Heart left ventricle (tissue), 16 donors: ENCODE measurements at regions not wholly inside any gene's neighbourhood (a gene's known extent, or its start where the extent isn't known, plus 50 kb on each side); places are given as distances from the start of the nearest gene placed in this dataset.

Source experiments
- ATAC-seq, 4 donors: fragments of 200-7000 bp; cut with Tn5 transposase; one replicate each; pipeline ENCODE4 v1.9.1; 2020 to 2022; ENCODE audit warnings: moderate library complexity in 4 of 4, mild to moderate bottlenecking in 3 of 4, moderate number of reproducible peaks in 1 of 4
- DNase-seq, 5 donors: peaks; one replicate each; pipeline ENCODE4 v3.0.0-alpha.2; 2020
- H3K27ac ChIP-seq, 12 donors: fragments of 200-600 bp; sonication (generic) in 4 of 12; one replicate each; pipeline versions ENCODE4 v1.5.0 to v1.8.0; 2016 to 2022; ENCODE audit warnings: mild to moderate bottlenecking in 2 of 12
- H3K27me3 ChIP-seq, 9 donors: fragments of 200-600 bp; sonication (generic) in 2 of 9; one replicate each; pipeline versions ENCODE4 v1.5.1 to v1.8.0; 2016 to 2022; ENCODE audit warnings: mild to moderate bottlenecking in 3 of 9
- H3K36me3 ChIP-seq, 9 donors: fragments of 200-600 bp; sonication (generic) in 2 of 9; one replicate each; pipeline versions ENCODE4 v1.5.0 to v1.8.0; 2018 to 2022; ENCODE audit warnings: mild to moderate bottlenecking in 2 of 9
- H3K4me1 ChIP-seq, 12 donors: fragments of 200-600 bp; sonication (generic) in 4 of 12; one replicate each; pipeline versions ENCODE4 v1.5.0 to v1.8.0; 2016 to 2022; ENCODE audit warnings: mild to moderate bottlenecking in 3 of 12
- H3K4me3 ChIP-seq, 12 donors: fragments of 200-600 bp; sonication (generic) in 4 of 12; one replicate each; pipeline versions ENCODE4 v1.5.0 to v1.8.0; 2017 to 2022; ENCODE audit warnings: mild to moderate bottlenecking in 9 of 12, moderate library complexity in 4 of 12
- H3K9me3 ChIP-seq, 12 donors: fragments of 200-600 bp; sonication (generic) in 4 of 12; one replicate each; pipeline versions ENCODE4 v1.5.0 to v1.8.0; 2016 to 2022; ENCODE audit warnings: mild to moderate bottlenecking in 1 of 12
- CTCF ChIP-seq, 12 donors: fragments of 200-600 bp; sonication (generic) in 4 of 12; IDR thresholded peaks; one replicate each; pipeline versions ENCODE4 v1.5.0 to v1.8.0; 2018 to 2022; ENCODE audit warnings: antibody characterized with exemption in 12 of 12, mild to moderate bottlenecking in 5 of 12
- POLR2A ChIP-seq, 2 donors: fragments of 450-650 bp; IDR thresholded peaks; one replicate each; pipeline ENCODE4 v1.6.1; 2017; ENCODE audit warnings: antibody characterized with exemption in 2 of 2, mild to moderate bottlenecking in 2 of 2, moderate library complexity in 2 of 2
- WGBS, 4 donors: extraction: QIAGEN DNeasy Blood & Tissue Kit in 2 of 4; methylation state at CpG; one replicate each; pipeline versions ENCODE4 v1.1.5 to v1.1.7; 2013 to 2018; 5-methylcytosine and 5-hydroxymethylcytosine counted together
- intact Hi-C, 10 donors: fragments of 100-400 bp; cut with DNase I; formaldehyde crosslinking; loops; one replicate each; pipeline versions ENCODE4 v1.11.1 to v1.14.2; 2022
- donor health status: ischemic (EF 13 %, LVEDD 7.1; RV severe dilation, severe dysfunction).
- donor health status: healthy with polysubstance abuse.
- donor health status: DM: no; HTN: yes; CAD: no.
- donor health status: DM: no; HTN: no; CAD: no.
- donor health status: ischemic (EF 25% LVEDD 6.9; RV normal size, moderate dysfunction).
- donor health status: ischemic (EF 25% LVEDD 5.7; RV mildly dilated, moderate dysfunction).
- donor health status: healthy.
- donor health status: DM: yes; HTN: yes; CAD: no.
- donor health status: ischemic (EF 35%, LVEDD 5.7; RV mildly dilated, moderate dysfunction).
- donor health status: nonischemic (EF 11% LVEDD 7.7; RV severe dilation, severe dysfunction).
- donor health status: DM: yes; HTN: yes; CAD: no.
- donor health status: PGD.
- donor health status: ischemic (EF 29% LVEDD 5.4; RV normal size, mild dysfunction).
- donor health status: nonischemic (EF 23%, LVEDD 6.1; RV moderate dilation, normal function).

- Histone ChIP-seq H3K27ac (no peak overlapping the region), H3K9me3 (peaks cover 0 to 12% (median 2%) of the 10 kb centered on the region in 12 donors), H3K4me3 (no peak overlapping the region), H3K36me3 (no peaks in the 10 kb centered on the region), H3K4me1 (peaks cover 0 to 5% (median 0%) of the 10 kb centered on the region in 12 donors), H3K27me3 (peaks cover 0 to 38% (median 0%) of the 10 kb centered on the region in 9 donors)
- intact Hi-C loops: no loop called here
- ATAC-seq (no peak), DNase-seq (no peak)
- no peak for TF ChIP-seq POLR2A (IDR thresholded peaks at IDR 0.05)
- TF ChIP-seq CTCF (IDR thresholded peaks at IDR 0.05): no peak
Measured at GRCh38 chr2:217195016-217195415, 335.2 kb upstream of the TNP1 start.

- H3K36me3 ChIP-seq: no peaks in the 10 kb centered on the region
- no peak overlapping the region for H3K27ac ChIP-seq
- TF ChIP-seq POLR2A (IDR thresholded peaks at IDR 0.05) (no peak), CTCF (IDR thresholded peaks at IDR 0.05) (no peak)
- ATAC-seq (no peak), DNase-seq (no peak)
- intact Hi-C loops: no loop called here
- 94 to 95% (median 94%) methylated on average over 9 of the region's 9 CpGs for WGBS, 4 donors
- no peak overlapping the region for H3K4me3 ChIP-seq
- peaks cover 0 to 5% (median 0%) of the 10 kb centered on the region in 12 donors for H3K4me1 ChIP-seq
- H3K27me3 ChIP-seq: peaks cover 0 to 38% (median 0%) of the 10 kb centered on the region in 9 donors
- peaks cover 0 to 12% (median 2%) of the 10 kb centered on the region in 12 donors for H3K9me3 ChIP-seq
Measured at GRCh38 chr2:217193431-217194340, 333.8 kb upstream of the TNP1 start.

- DNase-seq: no peak
- WGBS, 4 donors: 84 to 96% (median 89%) methylated on average over 2 of the region's 2 CpGs
Measured at GRCh38 chr2:217192366-217192765, 332.5 kb upstream of the TNP1 start.

More at GRCh38 chr2:217192366-217192765, 332.5 kb upstream of the TNP1 start:
- Histone ChIP-seq H3K9me3 (peaks cover 0 to 11% (median 2%) of the 10 kb centered on the region in 12 donors), H3K4me1 (peaks cover 0 to 5% (median 0%) of the 10 kb centered on the region in 12 donors), H3K27ac (no peak overlapping the region), H3K4me3 (no peak overlapping the region), H3K36me3 (no peaks in the 10 kb centered on the region), H3K27me3 (peaks cover 0 to 33% (median 0%) of the 10 kb centered on the region in 9 donors)
- TF ChIP-seq POLR2A (IDR thresholded peaks at IDR 0.05) (no peak), CTCF (IDR thresholded peaks at IDR 0.05) (no peak)
- no peak for ATAC-seq
- intact Hi-C loops: no loop called here
